ENCODE measurements at regions not wholly inside any gene's neighbourhood (a gene's known extent, or its start where the extent isn't known, plus 50 kb on each side); places are given as distances from the start of the nearest gene placed in this dataset.

DNA sequence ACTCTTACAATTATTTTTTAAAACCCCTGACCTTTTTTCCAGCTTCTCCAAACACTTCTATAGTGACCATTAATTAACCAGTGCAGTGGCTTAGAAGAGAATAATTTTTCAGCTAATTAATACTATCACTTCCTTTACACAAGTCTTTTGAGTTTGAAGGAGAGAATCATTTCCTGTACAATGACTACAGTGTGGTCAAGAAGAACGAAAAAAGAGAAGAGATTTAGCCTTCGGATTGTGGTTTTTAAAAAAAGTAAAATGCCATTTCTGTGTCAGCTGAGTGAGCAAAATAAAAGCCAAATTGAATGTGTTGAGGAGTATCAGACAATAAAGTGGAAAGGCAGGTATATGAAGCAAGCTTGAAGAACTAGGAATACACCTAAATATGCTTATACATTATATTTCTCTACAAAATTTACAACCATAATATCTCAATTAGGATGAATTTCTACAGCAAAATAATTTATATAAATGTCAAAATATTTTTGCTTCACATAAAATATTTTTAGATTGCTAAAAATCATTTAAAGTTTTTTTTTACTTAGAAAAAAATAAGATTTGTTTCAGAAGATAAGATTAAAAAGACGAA lies 1155.2 kb upstream of the CNTN5 start:
- Histone ChIP-seq H3K27me3 (replicated peaks; ENCODE audit: insufficient read depth, low read depth, low read length, poor library complexity) (no peaks in the 10 kb centered on the region), H3K27ac (ENCODE audit: low read depth, low read length, poor library complexity, severe bottlenecking) (no peak overlapping the region), H3K4me3 (ENCODE audit: low read depth, low read length, poor library complexity, severe bottlenecking) (no peak overlapping the region), H3K36me3 (ENCODE audit: insufficient read depth, low read length, poor library complexity, severe bottlenecking) (no peaks in the 10 kb centered on the region), H3K4me1 (ENCODE audit: insufficient read depth, low read length, poor library complexity, severe bottlenecking) (no peaks in the 10 kb centered on the region), H3K9me3 (ENCODE audit: low read depth, low read length, poor library complexity, severe bottlenecking) (peaks cover 11% of the 10 kb centered on the region)
- TF ChIP-seq, protein P1, sequence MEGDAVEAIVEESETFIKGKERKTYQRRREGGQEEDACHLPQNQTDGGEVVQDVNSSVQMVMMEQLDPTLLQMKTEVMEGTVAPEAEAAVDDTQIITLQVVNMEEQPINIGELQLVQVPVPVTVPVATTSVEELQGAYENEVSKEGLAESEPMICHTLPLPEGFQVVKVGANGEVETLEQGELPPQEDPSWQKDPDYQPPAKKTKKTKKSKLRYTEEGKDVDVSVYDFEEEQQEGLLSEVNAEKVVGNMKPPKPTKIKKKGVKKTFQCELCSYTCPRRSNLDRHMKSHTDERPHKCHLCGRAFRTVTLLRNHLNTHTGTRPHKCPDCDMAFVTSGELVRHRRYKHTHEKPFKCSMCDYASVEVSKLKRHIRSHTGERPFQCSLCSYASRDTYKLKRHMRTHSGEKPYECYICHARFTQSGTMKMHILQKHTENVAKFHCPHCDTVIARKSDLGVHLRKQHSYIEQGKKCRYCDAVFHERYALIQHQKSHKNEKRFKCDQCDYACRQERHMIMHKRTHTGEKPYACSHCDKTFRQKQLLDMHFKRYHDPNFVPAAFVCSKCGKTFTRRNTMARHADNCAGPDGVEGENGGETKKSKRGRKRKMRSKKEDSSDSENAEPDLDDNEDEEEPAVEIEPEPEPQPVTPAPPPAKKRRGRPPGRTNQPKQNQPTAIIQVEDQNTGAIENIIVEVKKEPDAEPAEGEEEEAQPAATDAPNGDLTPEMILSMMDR (conservative IDR thresholded peaks at IDR 0.05; ENCODE audit: low read depth, low read length), result no peak
- no peak for TF ChIP-seq EZH2 (IDR thresholded peaks at IDR 0.05; ENCODE audit: borderline replicate concordance, low read depth, low read length, poor library complexity, severe bottlenecking)
- DNase-seq (ENCODE audit: low spot score), result no peak
- no TSS peak for BruUV-seq (replicated peaks)
- CTCF ChIA-PET, result no interaction called here
- intact Hi-C loops (cut with micrococcal nuclease; ENCODE audit: unreplicated experiment), result no loop called here
- POLR2A ChIA-PET (ENCODE audit: low non-redundant PET), result no interaction called here

DNA sequence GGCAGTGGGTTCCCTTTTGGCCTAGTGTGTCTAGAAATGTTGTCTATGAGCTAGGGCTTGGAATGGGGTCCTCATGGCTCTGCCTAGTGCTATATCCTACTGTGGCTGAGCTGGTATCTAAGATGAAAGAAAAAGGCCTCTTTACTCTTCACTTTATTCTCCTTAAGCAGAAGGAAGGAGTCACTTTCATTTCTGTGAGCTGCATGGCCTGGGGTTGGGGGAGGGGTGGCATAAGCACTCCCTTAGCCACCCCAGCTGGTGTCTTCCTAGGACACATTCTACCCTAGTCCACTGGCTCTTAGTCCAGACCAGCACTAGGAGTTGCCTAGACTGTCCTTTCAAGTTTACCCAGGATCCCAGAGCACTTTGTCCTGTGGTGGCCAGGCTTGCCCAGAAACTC lies 1148.9 kb upstream of the CNTN5 start:
- CTCF ChIA-PET, result no interaction called here
- Histone ChIP-seq H3K27ac (ENCODE audit: low read depth, low read length, poor library complexity, severe bottlenecking) (no peak overlapping the region), H3K36me3 (ENCODE audit: insufficient read depth, low read length, poor library complexity, severe bottlenecking) (no peaks in the 10 kb centered on the region), H3K4me3 (ENCODE audit: low read depth, low read length, poor library complexity, severe bottlenecking) (no peak overlapping the region), H3K4me1 (ENCODE audit: insufficient read depth, low read length, poor library complexity, severe bottlenecking) (no peaks in the 10 kb centered on the region), H3K9me3 (ENCODE audit: low read depth, low read length, poor library complexity, severe bottlenecking) (peaks cover 15% of the 10 kb centered on the region), H3K27me3 (replicated peaks; ENCODE audit: insufficient read depth, low read depth, low read length, poor library complexity) (no peaks in the 10 kb centered on the region)
- no TSS peak for BruUV-seq (replicated peaks)
- POLR2A ChIA-PET (ENCODE audit: low non-redundant PET), result no interaction called here
- intact Hi-C loops (cut with micrococcal nuclease; ENCODE audit: unreplicated experiment), result no loop called here
- no peak for DNase-seq (ENCODE audit: low spot score)
- TF ChIP-seq, protein P1 (conservative IDR thresholded peaks at IDR 0.05; ENCODE audit: low read depth, low read length), result no peak

DNA sequence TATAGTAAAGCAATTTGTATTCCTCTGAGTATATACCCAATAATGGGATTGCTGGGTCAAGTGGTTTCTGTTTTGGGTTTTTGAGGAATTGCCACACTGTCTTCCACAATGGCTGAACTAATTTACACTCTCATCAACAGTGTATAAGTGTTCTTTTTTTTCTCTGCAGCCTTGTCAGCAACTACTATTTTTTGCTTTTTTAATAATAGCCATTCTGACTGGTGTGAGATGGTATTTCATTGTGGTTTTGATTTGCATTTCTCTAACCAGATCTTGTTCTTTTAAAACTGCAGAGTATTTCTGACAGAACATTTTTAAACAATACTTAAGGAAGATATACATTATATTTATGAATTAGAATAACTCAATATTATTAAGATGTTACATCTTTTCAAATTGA lies 1140.5 kb upstream of the CNTN5 start:
- no peak overlapping the region for H3K27ac ChIP-seq (ENCODE audit: low read depth, low read length, poor library complexity, severe bottlenecking)
- H3K4me1 ChIP-seq (ENCODE audit: insufficient read depth, low read length, poor library complexity, severe bottlenecking), result no peaks in the 10 kb centered on the region
- no TSS peak for BruUV-seq (replicated peaks)
- DNase-seq (ENCODE audit: low spot score), result no peak
- no peaks in the 10 kb centered on the region for H3K27me3 ChIP-seq (replicated peaks; ENCODE audit: insufficient read depth, low read depth, low read length, poor library complexity)
- ChIA-PET POLR2A (ENCODE audit: low non-redundant PET) (no interaction called here), CTCF (no interaction called here)
- no peaks in the 10 kb centered on the region for H3K36me3 ChIP-seq (ENCODE audit: insufficient read depth, low read length, poor library complexity, severe bottlenecking)
- intact Hi-C loops (cut with micrococcal nuclease; ENCODE audit: unreplicated experiment), result no loop called here
- TF ChIP-seq, protein P1 (conservative IDR thresholded peaks at IDR 0.05; ENCODE audit: low read depth, low read length), result no peak
- no peak for TF ChIP-seq EZH2 (IDR thresholded peaks at IDR 0.05; ENCODE audit: borderline replicate concordance, low read depth, low read length, poor library complexity, severe bottlenecking)
- H3K9me3 ChIP-seq (ENCODE audit: low read depth, low read length, poor library complexity, severe bottlenecking), result peaks cover 7% of the 10 kb centered on the region
- H3K4me3 ChIP-seq (ENCODE audit: low read depth, low read length, poor library complexity, severe bottlenecking), result no peak overlapping the region

Measured in A673 (cell line).